ENCODE measurements at regions not wholly inside any gene's neighbourhood (a gene's known extent, or its start where the extent isn't known, plus 50 kb on each side); places are given as distances from the start of the nearest gene placed in this dataset.

GRCh38 chr4:133641191-133641590, 492.1 kb downstream of the PCDH10 start:
- no peak overlapping the region for H3K4me3 ChIP-seq (ENCODE audit: low read depth, low read length)
- ChIA-PET CTCF (no interaction called here), POLR2A (no interaction called here)
- H3K27me3 ChIP-seq (ENCODE audit: control insufficient read depth, insufficient read depth, low read length), result no peaks in the 10 kb centered on the region
- no peak for DNase-seq (ENCODE audit: low read depth)
- TF ChIP-seq CTCF (IDR thresholded peaks at IDR 0.05; ENCODE audit: insufficient read depth, low read depth, low read length), result no peak
- no peaks in the 10 kb centered on the region for H3K36me3 ChIP-seq (ENCODE audit: control insufficient read depth, insufficient read depth, low read length)

GRCh38 chr4:133638751-133639150, 489.7 kb downstream of the PCDH10 start:
- ChIA-PET POLR2A (no interaction called here), CTCF (no interaction called here)
- Histone ChIP-seq H3K27me3 (ENCODE audit: control insufficient read depth, insufficient read depth, low read length) (no peaks in the 10 kb centered on the region), H3K4me3 (ENCODE audit: low read depth, low read length) (no peak overlapping the region), H3K36me3 (ENCODE audit: control insufficient read depth, insufficient read depth, low read length) (no peaks in the 10 kb centered on the region)
- no peak for TF ChIP-seq CTCF (IDR thresholded peaks at IDR 0.05; ENCODE audit: insufficient read depth, low read depth, low read length)
- DNase-seq (ENCODE audit: low read depth), result no peak

- DNase-seq (ENCODE audit: low read depth), result no peak
Observed at GRCh38 chr4:133637161-133637560, 488.1 kb downstream of the PCDH10 start.

GRCh38 chr4:133624744-133625143, 475.6 kb downstream of the PCDH10 start:
- CTCF ChIA-PET, result no interaction called here
- no peak for DNase-seq (ENCODE audit: low read depth)
- POLR2A ChIA-PET, result no interaction called here

More at GRCh38 chr4:133637161-133637560, 488.1 kb downstream of the PCDH10 start:
- ChIA-PET CTCF (no interaction called here), POLR2A (no interaction called here)
- TF ChIP-seq CTCF (IDR thresholded peaks at IDR 0.05; ENCODE audit: insufficient read depth, low read depth, low read length), result no peak
- H3K4me3 ChIP-seq (ENCODE audit: low read depth, low read length), result no peak overlapping the region
- no peaks in the 10 kb centered on the region for H3K27me3 ChIP-seq (ENCODE audit: control insufficient read depth, insufficient read depth, low read length)
- H3K36me3 ChIP-seq (ENCODE audit: control insufficient read depth, insufficient read depth, low read length), result no peaks in the 10 kb centered on the region

GRCh38 chr4:133623847-133624246, 474.8 kb downstream of the PCDH10 start:
- CTCF ChIA-PET, result no interaction called here
- POLR2A ChIA-PET, result no interaction called here
- no peak for DNase-seq (ENCODE audit: low read depth)
- Histone ChIP-seq H3K4me3 (ENCODE audit: low read depth, low read length) (no peak overlapping the region), H3K36me3 (ENCODE audit: control insufficient read depth, insufficient read depth, low read length) (no peaks in the 10 kb centered on the region), H3K27me3 (ENCODE audit: control insufficient read depth, insufficient read depth, low read length) (no peaks in the 10 kb centered on the region)
- TF ChIP-seq CTCF (IDR thresholded peaks at IDR 0.05; ENCODE audit: insufficient read depth, low read depth, low read length), result no peak

More at GRCh38 chr4:133624744-133625143, 475.6 kb downstream of the PCDH10 start:
- no peak for TF ChIP-seq CTCF (IDR thresholded peaks at IDR 0.05; ENCODE audit: insufficient read depth, low read depth, low read length)
- Histone ChIP-seq H3K36me3 (ENCODE audit: control insufficient read depth, insufficient read depth, low read length) (no peaks in the 10 kb centered on the region), H3K4me3 (ENCODE audit: low read depth, low read length) (no peak overlapping the region), H3K27me3 (ENCODE audit: control insufficient read depth, insufficient read depth, low read length) (no peaks in the 10 kb centered on the region)
